Posterior vena cava (tissue), 2 donors: ENCODE measurements at regions not wholly inside any gene's neighbourhood (a gene's known extent, or its start where the extent isn't known, plus 50 kb on each side); places are given as distances from the start of the nearest gene placed in this dataset.
"Not testable (repeated sequence)": the region's sequence is repeated elsewhere in the genome, so short reads cannot be mapped to it uniquely, and the experiment has no call there.

ENCODE experiments used
- DNase-seq: peaks from one replicate; pipeline ENCODE4 v3.0.0-alpha.2; 2020; ENCODE audit warnings: low spot score
- intact Hi-C, 2 donors: fragments of 100-400 bp; cut with DNase I; formaldehyde crosslinking; loops; one replicate each; pipeline versions ENCODE4 v1.14.1 to v1.14.2; 2022 to 2023
- donor health status: DM: yes; HTN: yes; CAD: no.
- donor health status: DM: yes; HTN: yes; CAD: no.

GRCh38 chr11:70558681-70559080 lies 160.4 kb downstream of the CTTN start:
- intact Hi-C loops = no loop called here
- peak; percentile 45 for DNase-seq

DNA sequence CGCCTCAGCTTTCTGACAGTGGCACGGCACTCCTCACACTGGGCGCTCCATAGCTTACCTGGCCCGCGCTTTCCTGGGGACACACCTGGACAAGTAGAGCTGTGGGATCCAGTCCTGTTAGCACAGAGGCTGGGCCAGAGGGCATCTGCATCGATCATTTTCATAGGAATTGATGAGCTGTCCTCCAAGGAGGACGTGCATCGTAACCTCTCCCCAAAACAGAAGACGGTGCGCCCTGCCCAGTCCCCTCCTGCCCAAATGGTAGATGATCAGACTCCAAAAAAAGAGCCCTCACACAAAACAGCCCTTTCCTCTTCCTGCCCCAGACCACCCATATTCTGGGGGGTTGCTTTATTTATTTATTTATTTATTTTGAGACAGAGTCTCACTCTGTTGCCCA lies 161.2 kb downstream of the CTTN start:
- DNase-seq = peak; percentile 37
- intact Hi-C loops = no loop called here

DNA sequence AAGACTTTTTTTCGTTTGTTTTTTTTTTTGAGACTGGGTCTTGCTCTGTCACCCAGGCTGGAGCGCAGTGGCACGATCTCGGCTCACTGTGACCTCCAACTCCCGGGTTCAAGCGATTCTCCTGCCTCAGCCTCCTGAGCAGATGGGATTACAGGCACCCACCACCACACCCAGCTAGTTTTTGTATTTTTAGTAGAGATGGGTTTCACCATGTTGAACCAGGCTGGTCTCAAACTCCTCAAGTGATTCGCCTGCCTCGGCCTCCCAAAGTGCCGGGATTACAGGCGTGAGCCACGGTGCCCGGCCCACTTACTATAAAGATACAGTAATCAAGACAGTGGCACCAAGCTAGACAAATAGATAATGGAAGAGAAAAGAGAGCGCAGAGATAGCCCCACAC lies 162.3 kb downstream of the CTTN start:
- DNase-seq = peak; percentile 44
- intact Hi-C loops = not testable (repeated sequence)

- intact Hi-C loops = no loop called here
- DNase-seq = no peak
These were observed 168.6 kb downstream of the CTTN start for GRCh38 chr11:70566768-70567530.

GRCh38 chr11:70567680-70568034 lies 169.3 kb downstream of the CTTN start:
- peak; percentile 68 for DNase-seq
- intact Hi-C loops = no loop called here

DNA sequence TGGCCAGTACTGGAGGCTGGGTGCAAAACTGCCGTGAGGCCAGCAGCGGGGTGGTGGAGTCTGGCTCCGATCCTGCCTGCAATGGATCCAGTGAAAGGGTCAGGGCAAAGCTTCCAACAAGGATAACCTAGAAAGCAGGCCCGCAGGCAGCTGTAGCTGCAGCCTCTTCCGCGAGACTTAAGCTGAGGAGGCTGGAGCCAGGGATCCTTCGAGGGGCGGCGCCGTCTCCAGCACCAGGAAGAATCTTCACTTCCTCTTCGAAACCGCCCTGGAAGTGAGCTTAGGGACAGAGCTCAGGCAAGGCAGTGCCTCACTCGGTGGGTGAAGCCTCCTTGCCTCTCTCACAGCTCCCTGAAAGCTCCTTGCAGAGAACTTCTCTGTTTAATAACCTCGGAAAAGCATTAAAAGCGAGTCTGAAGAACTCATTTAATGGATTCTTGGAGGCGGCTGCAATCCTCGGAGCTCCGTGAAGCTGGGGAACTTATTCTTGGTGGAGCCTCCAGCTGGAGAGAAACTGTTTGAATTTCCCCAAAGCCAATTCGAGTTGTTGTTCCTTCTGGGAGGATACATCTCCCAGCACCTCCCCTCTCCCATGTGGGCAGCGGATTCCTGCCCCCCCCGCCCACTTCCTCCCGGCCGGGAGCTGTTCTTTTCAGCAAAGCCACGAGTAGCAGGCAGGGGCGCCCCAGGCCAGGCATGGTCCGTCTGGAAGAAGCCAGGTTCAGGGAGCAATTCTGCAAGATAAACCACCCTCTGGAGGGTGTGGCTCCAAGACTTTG lies 169.9 kb downstream of the CTTN start:
- peak; percentile 86 for DNase-seq
- intact Hi-C loops = no loop called here

DNA sequence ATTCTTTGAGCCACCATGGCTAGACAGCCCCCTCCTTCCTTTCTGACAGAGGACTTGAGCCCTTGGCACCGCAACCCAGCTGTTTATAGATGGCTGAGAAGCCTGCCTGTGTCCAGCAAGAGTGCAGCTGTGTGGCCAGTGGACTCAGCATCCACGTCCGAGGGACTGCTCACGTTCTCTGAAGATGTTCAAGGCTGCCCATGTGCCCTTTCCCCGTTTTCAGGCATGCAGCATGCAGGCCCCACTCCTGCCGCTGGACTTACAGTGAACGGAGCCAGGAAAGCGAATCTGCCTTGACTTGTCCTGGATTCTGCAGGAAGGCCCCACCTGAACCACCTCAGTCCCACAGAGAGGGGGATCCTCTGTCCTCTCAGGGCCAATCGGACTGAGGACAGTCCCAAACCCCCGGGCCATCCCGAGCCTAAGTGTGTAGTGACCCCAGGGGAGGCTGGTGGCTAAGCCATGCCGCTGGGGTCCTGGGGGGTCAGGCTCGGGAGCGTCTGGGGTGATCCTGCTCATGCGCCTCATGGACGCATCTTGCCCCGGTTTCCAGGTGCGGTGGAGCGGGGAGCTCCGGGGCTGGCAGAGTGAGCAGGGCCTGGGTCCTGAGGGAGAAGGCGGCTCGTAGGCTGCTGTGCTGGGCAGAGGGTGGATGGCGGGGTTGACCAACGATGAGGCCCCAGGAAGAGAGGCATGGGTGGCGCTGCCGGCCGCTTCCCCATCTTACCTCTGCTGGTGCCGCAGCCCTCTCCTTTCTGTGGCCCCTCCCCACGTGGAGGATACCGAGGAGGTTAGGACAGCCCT lies 170.7 kb downstream of the CTTN start:
- peak; percentile 81 for DNase-seq
- intact Hi-C loops = no loop called here

DNA sequence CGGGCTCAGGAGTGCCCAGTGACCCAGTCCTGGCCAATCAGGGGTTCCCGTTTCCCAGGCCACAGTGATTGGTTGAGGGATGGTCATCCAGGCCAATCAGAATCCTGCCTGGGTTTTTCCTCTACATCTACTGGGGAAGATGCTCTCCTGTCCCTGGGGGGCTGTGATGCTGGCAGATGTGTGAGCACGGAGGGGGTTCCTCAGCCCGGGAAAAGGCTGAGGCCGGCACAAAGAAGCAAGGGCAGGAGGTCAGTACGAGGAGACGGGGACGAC lies 171.2 kb downstream of the CTTN start:
- DNase-seq = no peak
- intact Hi-C loops = no loop called here

DNA sequence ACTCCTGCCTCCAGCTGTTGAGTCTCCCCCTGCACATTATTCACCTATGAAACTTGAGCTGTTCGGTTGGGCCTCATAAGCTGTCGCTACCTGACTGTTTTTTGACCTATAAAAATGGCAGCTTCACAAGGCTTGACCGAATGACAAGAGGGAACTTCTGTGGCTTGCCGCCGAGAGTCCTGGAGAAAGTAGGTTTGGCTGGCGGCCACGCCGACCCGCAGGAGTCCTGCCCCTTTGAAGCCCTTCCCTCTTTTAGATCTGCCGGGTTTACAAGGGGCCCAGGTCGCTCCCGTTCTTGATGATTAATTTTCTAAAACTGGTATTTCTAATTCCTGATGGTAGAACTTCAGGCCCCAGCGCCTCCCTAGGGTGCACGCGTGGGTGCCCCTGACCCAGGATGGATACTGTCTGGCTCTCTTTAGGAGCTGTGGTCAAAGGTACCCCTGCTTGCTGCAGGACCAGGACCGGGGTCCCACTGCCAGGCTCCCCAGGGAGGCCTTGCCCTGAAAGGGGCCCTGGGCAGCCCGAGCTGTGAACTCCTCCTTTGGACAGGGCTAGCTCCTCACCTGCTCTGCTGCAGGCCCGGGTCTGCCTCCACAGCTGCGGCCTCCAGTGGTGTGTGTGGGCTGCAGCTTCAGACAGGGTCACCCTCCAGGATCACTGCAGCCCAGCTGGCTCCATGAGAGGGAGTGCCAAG lies 171.8 kb downstream of the CTTN start:
- DNase-seq = peak; percentile 76
- intact Hi-C loops = no loop called here

GRCh38 chr11:70570693-70571395 lies 172.5 kb downstream of the CTTN start:
- intact Hi-C loops = no loop called here

GRCh38 chr11:70572974-70573260 lies 174.6 kb downstream of the CTTN start:
- intact Hi-C loops = no loop called here
- peak; percentile 40 for DNase-seq

More at GRCh38 chr11:70570693-70571395, 172.5 kb downstream of the CTTN start:
- peak; percentile 57 for DNase-seq

DNA sequence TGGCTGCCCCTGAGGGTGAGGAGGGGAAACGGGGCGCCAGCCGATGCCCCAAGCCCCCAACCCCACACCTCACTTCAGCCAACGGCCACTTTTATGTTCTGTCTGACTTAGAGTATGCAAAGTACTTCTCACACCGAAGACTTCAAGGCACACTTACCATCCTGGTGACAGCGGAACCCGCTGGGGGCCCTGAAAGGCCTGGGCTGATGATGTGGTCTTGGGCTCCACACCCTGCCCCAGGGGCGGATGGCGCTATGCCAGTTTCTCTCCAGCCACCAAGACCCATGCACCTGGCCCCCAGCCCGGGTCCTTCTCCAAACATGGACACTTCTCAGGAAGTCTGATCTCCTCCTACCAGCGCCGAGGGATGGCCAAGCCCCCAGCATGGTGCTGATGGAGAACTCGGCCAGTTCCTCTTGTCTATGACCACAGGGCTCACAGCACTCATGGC lies 175.4 kb downstream of the CTTN start:
- intact Hi-C loops = no loop called here
- DNase-seq = peak; percentile 79

GRCh38 chr11:70574725-70575347 lies 176.5 kb downstream of the CTTN start:
- DNase-seq = peak; percentile 58
- intact Hi-C loops = no loop called here

DNA sequence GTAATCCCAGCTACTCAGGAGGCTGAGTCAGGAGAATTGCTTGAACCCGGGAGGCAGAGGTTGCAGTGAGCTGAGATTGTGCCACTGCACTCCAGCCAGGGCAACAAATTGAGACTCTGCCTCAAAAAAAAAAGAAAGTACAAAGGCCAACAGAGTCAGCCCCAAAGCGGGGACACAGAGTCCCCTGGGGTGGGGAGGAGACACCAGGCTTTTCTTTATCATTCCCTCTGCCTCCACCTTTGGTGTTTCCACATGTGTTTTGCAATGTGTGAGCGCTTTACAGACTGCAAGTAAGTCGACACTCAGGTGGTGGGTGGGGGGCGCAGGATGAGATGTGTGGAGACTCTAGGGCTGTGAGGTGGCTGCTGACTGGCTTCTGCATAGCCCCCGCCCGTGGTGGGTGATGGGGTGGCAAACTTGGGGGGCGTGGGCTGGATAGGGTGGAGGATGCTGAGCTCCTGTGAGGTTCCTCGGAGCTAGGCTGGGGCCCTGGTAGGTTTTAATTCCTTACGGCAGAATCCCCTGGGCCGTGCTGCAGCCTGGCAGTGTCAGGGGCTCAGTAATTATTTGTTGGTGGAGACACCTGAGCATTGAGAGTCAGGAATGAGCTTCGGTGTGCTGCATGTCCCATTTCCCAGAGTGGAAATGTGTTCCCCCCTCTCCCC lies 177.2 kb downstream of the CTTN start:
- DNase-seq = peak; percentile 60
- intact Hi-C loops = no loop called here

DNA sequence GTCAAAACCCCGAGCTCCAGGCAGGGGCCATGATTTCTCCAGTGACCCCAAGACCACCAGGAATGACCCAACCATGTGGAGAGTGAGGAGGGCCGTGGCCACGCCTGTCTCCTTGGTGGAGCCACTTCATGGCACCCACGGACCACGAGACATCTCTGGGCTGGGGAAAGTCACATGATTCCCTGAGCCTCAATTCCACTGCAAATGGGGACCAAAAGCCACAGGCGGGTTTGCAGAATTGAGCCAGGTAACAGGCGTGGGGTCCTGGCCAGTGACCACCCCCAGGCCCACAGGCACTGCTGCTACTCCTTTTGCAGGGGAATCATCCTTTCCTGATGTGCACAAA lies 178.9 kb downstream of the CTTN start:
- peak; percentile 52 for DNase-seq
- intact Hi-C loops = no loop called here

DNA sequence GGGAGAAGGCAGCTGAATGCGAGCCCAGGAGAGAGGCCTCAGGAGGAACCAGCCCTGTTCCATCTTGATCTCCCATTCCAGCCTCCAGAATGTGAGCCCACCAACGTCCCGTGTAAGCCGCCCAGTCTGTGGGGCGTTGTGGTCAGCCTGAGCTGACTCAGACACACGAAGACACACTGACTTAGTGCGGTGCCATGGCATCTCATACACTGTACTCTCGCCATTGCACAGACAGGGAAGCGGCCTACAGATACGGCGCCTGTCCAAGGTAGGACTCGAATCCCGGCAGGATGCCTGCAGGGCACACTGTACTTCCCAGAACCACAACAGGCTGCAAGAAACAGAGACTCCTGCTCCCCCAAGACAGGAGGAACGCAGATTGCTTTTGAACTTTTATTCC lies 179.6 kb downstream of the CTTN start:
- peak; percentile 48 for DNase-seq
- intact Hi-C loops = no loop called here

- intact Hi-C loops = no loop called here
- peak; percentile 65 for DNase-seq
These were observed 180.0 kb downstream of the CTTN start for GRCh38 chr11:70578371-70578770.

DNA sequence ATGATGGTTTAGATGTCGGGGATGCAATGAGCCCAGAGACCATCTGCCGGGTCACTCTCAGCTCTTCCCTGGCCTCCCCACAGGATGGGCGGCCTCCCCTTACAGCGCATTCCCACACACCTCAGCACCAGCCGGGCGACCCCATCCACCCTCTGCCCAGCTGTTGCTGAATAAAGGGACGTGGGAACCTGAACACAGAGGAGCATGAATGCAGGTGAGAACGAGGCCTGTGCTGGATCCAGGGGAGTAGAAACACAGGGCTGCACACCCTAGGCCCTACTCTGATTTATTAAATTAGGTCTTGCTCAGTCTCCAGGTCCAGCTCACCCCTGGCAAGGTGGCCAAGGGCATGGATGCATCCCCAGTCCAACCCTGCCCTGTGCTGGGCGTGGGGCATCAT lies 180.5 kb downstream of the CTTN start:
- DNase-seq = peak; percentile 53
- intact Hi-C loops = loop anchor here in 1 of 2 donors (1.0 kb wide), 1 partner anchor 24 kb away; no protein-coding TSS in a partner anchor
